RPMI7951 (cell line): ENCODE measurements at regions not wholly inside any gene's neighbourhood (a gene's known extent, or its start where the extent isn't known, plus 50 kb on each side); places are given as distances from the start of the nearest gene placed in this dataset.
"Not testable (repeated sequence)": the region's sequence is repeated elsewhere in the genome, so short reads cannot be mapped to it uniquely, and the experiment has no call there.

Source experiments
- DNase-seq: peaks from one replicate; pipeline ENCODE4 v3.0.0-alpha.2; 2012; ENCODE audit warnings: low read depth

GRCh38 chr20:12113468-12114371, 196.0 kb downstream of the BTBD3 start:
- DNase-seq, result peak; percentile 91

GRCh38 chr20:12129114-12129513, 211.4 kb downstream of the BTBD3 start:
- DNase-seq, result not testable (repeated sequence)

GRCh38 chr20:12129532-12129931, 211.8 kb downstream of the BTBD3 start:
- not testable (repeated sequence) for DNase-seq

- no peak for DNase-seq
These were observed 213.1 kb downstream of the BTBD3 start for GRCh38 chr20:12130781-12131180.

- DNase-seq, result no peak
These were observed 215.9 kb downstream of the BTBD3 start for GRCh38 chr20:12133553-12133952.

- peak; percentile 42 for DNase-seq
These were observed 228.3 kb downstream of the BTBD3 start for GRCh38 chr20:12145951-12146350.

GRCh38 chr20:12152996-12153395, 235.3 kb downstream of the BTBD3 start:
- DNase-seq, result peak; percentile 75

- peak; percentile 96 for DNase-seq
These were observed 235.9 kb downstream of the BTBD3 start for GRCh38 chr20:12153628-12154027.

GRCh38 chr20:12156252-12156651, 238.6 kb downstream of the BTBD3 start:
- no peak for DNase-seq

GRCh38 chr20:12159261-12159660, 241.6 kb downstream of the BTBD3 start:
- DNase-seq, result no peak

GRCh38 chr20:12161734-12162133, 244.0 kb downstream of the BTBD3 start:
- DNase-seq, result no peak

- DNase-seq, result peak; percentile 92
These were observed 248.5 kb downstream of the BTBD3 start for GRCh38 chr20:12166053-12166717.

- DNase-seq, result no peak
These were observed 252.7 kb downstream of the BTBD3 start for GRCh38 chr20:12170406-12170805.

GRCh38 chr20:12171923-12172524, 254.3 kb downstream of the BTBD3 start:
- DNase-seq, result peak; percentile 81

GRCh38 chr20:12173347-12174012, 255.8 kb downstream of the BTBD3 start:
- DNase-seq, result no peak

GRCh38 chr20:12175538-12175937, 257.8 kb downstream of the BTBD3 start:
- no peak for DNase-seq

- peak; percentile 62 for DNase-seq
These were observed 260.1 kb downstream of the BTBD3 start for GRCh38 chr20:12177657-12178293.

GRCh38 chr20:12179692-12180091, 262.0 kb downstream of the BTBD3 start:
- no peak for DNase-seq

- no peak for DNase-seq
These were observed 262.5 kb downstream of the BTBD3 start for GRCh38 chr20:12180107-12180661.

GRCh38 chr20:12198281-12198680, 280.6 kb downstream of the BTBD3 start:
- DNase-seq, result no peak

- no peak for DNase-seq
These were observed 282.0 kb downstream of the BTBD3 start for GRCh38 chr20:12199703-12200102.
